Fibroblast of lung (primary cell): ENCODE measurements at regions not wholly inside any gene's neighbourhood (a gene's known extent, or its start where the extent isn't known, plus 50 kb on each side); places are given as distances from the start of the nearest gene placed in this dataset.
A peak's percentile ranks its signal among the peaks of the same experiment; 100 is the strongest.

Experiments
- DNase-seq, 2 donors: peaks; one replicate each; pipeline versions ENCODE4 v3.0.0 to v3.0.0-alpha.2; 2010; ENCODE audit warnings: low read depth in 2 of 2
- H2AFZ ChIP-seq: 2 replicates; pipeline ENCODE4 v1.5.1; 2012; ENCODE audit warnings: low read length, control low read depth, inconsistent platforms
- H3K27ac ChIP-seq: 2 replicates; pipeline ENCODE4 v1.5.1; 2011; ENCODE audit warnings: low read length, control low read depth; ENCODE audit not compliant: insufficient read depth
- H3K27me3 ChIP-seq: 2 replicates; pipeline ENCODE4 v1.5.1; 2011; ENCODE audit warnings: mild to moderate bottlenecking, low read length; ENCODE audit not compliant: control insufficient read depth, insufficient read depth
- H3K36me3 ChIP-seq: 2 replicates; pipeline ENCODE4 v1.5.1; 2011; ENCODE audit warnings: low read length; ENCODE audit not compliant: control insufficient read depth, insufficient read depth
- H3K4me1 ChIP-seq: 2 replicates; pipeline ENCODE4 v1.5.1; 2011; ENCODE audit warnings: low read length; ENCODE audit not compliant: control insufficient read depth, insufficient read depth; ENCODE audit errors: extremely low read depth
- H3K4me2 ChIP-seq: 2 replicates; pipeline ENCODE4 v1.5.1; 2011; ENCODE audit warnings: low read length, control low read depth; ENCODE audit not compliant: insufficient read depth; ENCODE audit errors: extremely low read depth
- H3K4me3 ChIP-seq, 4 experiments: fragments of 200-600 bp in 1 of 4; sonication (generic) in 1 of 4; replicated peaks in 1 of 4; 2 replicates each; pipeline ENCODE4 v1.5.1; 2011 to 2016; ENCODE audit warnings: low read length in 4 of 4, low read depth in 3 of 4, mild to moderate bottlenecking in 3 of 4, control low read depth in 2 of 4, inconsistent platforms in 1 of 4, mixed read lengths in 1 of 4; ENCODE audit not compliant: insufficient read depth in 1 of 4; ENCODE audit errors: control extremely low read depth in 1 of 4
- H3K79me2 ChIP-seq: 2 replicates; pipeline ENCODE4 v1.5.1; 2012; ENCODE audit warnings: mild to moderate bottlenecking, low read length, inconsistent platforms; ENCODE audit not compliant: control insufficient read depth, insufficient read depth
- H3K9ac ChIP-seq: 2 replicates; pipeline ENCODE4 v1.5.1; 2011; ENCODE audit warnings: mild to moderate bottlenecking, low read length, control low read depth; ENCODE audit not compliant: insufficient read depth
- H3K9me3 ChIP-seq: 2 replicates; pipeline ENCODE4 v1.5.1; 2012; ENCODE audit warnings: low read depth, low read length; ENCODE audit not compliant: control insufficient read depth, insufficient read depth
- H4K20me1 ChIP-seq: 2 replicates; pipeline ENCODE4 v1.5.1; 2011; ENCODE audit warnings: low read length; ENCODE audit not compliant: control insufficient read depth, insufficient read depth; ENCODE audit errors: extremely low read depth
- EZH2 ChIP-seq: IDR thresholded peaks from 2 replicates; pipeline ENCODE4 v1.5.1; 2012; ENCODE audit warnings: low read length, control low read depth, mild to moderate bottlenecking; ENCODE audit errors: missing control alignments
- TF ChIP-seq, protein P1 (sequence below), 2 donors: IDR thresholded peaks in 1 of 2; conservative IDR thresholded peaks in 1 of 2; 1 replicate in 1 of 2; 2 replicates in 1 of 2; pipeline ENCODE4 v1.5.1; 2011 to 2012; ENCODE audit warnings: low read length in 2 of 2, control low read depth in 1 of 2, inconsistent platforms in 1 of 2, low read depth in 1 of 2, mild to moderate bottlenecking in 1 of 2

DNA sequence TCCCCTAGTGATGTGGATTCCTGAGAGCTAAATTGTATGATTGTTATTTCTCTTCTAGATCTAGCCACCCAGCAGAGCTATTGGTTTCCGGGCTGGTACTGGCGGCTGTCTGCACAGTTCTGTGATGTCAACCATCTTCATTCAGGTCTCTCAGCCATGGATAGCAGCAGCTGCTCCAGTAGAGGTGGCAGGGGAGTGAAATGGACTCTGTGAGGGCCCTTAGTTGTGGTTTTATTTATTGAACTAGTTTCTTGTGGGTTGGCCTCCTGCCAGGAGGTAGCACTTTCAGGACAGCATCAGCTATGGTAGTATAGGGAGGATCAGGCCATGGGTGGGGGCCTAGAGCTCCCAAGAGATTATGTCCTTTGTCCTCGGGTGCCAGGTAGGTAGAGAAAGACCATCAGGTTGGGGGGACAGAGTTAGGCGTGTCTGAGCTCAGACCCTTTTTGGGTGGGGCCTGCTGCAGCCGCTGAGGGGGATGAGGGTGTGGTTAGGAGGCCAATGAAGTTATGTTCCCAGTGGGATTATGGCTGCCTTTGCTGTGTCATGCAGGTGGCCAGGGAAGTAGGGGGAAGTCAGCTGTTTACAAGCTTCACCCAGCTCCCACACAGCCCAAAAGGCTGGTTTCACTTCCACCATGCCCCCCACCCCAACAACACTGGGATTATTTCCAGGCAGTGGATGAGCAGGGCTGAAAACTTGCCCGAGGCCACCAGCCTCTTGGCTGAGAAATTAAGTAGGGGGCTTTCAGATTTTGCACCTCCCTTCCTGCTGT, 55.1 kb upstream of the RGS4 start:
- no peak for TF ChIP-seq EZH2
- TF ChIP-seq, protein P1, sequence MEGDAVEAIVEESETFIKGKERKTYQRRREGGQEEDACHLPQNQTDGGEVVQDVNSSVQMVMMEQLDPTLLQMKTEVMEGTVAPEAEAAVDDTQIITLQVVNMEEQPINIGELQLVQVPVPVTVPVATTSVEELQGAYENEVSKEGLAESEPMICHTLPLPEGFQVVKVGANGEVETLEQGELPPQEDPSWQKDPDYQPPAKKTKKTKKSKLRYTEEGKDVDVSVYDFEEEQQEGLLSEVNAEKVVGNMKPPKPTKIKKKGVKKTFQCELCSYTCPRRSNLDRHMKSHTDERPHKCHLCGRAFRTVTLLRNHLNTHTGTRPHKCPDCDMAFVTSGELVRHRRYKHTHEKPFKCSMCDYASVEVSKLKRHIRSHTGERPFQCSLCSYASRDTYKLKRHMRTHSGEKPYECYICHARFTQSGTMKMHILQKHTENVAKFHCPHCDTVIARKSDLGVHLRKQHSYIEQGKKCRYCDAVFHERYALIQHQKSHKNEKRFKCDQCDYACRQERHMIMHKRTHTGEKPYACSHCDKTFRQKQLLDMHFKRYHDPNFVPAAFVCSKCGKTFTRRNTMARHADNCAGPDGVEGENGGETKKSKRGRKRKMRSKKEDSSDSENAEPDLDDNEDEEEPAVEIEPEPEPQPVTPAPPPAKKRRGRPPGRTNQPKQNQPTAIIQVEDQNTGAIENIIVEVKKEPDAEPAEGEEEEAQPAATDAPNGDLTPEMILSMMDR (conservative IDR thresholded peaks at IDR 0.05 in 1 of 2, IDR thresholded peaks at IDR 0.05 in 1 of 2; ENCODE audit: low read depth in 1 of 2, low read length in 2 of 2), result no peak
- Histone ChIP-seq H3K79me2 (no peaks in the 10 kb centered on the region), H3K9ac (no peak overlapping the region), H4K20me1 (no peaks in the 10 kb centered on the region), H3K4me1 (no peaks in the 10 kb centered on the region), H3K4me3 (no peak overlapping the region), H3K4me2 (no peak overlapping the region), H3K27me3 (no peaks in the 10 kb centered on the region), H3K9me3 (no peaks in the 10 kb centered on the region), H3K27ac (no peak overlapping the region), H3K36me3 (no peaks in the 10 kb centered on the region), H2AFZ (no peak overlapping the region)
- DNase-seq, result no peak

DNA sequence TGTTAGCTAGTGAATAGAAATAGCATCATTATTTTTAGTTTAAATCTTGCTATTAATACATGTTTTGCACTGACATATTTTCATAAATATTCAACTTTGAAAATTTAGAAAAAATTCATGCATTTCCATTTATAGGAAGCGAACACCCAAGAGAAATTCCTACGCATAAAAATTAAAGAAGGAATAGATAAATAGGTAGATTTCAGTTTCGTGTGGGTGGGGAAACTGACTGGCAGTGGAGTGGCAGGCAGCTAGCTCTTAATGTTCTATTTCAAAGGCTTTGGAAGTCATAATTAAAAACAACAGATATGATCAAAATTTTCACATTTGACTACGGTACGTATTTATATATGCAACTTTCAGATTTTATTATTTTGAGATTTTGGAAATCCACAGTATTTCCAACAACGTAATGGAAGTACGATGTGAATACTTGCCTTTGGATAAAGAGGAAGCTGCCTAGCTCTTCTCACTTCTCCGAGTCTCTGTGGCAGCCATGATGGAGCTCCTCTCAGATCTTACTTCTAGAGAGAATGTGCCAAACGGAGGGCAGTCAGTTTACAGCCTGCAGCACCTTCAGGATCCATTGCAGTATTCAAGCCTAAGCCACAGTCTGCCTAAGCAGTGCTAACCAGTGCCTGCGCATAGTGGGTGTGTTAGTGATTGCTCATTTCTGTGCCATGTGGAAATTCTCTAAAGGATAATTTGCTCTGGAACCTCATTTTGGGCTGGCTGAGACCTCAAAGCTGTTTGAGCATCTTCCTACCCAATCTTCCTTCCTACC, 62.9 kb upstream of the RGS4 start:
- H3K4me2 ChIP-seq, result no peak overlapping the region
- no peak overlapping the region for H3K4me3 ChIP-seq
- H3K9ac ChIP-seq, result no peak overlapping the region
- no peak overlapping the region for H3K27ac ChIP-seq
- no peaks in the 10 kb centered on the region for H3K4me1 ChIP-seq
- no peaks in the 10 kb centered on the region for H3K27me3 ChIP-seq
- no peaks in the 10 kb centered on the region for H3K79me2 ChIP-seq
- no peaks in the 10 kb centered on the region for H4K20me1 ChIP-seq
- no peaks in the 10 kb centered on the region for H3K9me3 ChIP-seq
- TF ChIP-seq EZH2, result no peak
- TF ChIP-seq, protein P1 (conservative IDR thresholded peaks at IDR 0.05 in 1 of 2, IDR thresholded peaks at IDR 0.05 in 1 of 2; ENCODE audit: low read depth in 1 of 2, low read length in 2 of 2), result no peak
- H2AFZ ChIP-seq, result no peak overlapping the region
- no peak for DNase-seq
- no peaks in the 10 kb centered on the region for H3K36me3 ChIP-seq

- no peaks in the 10 kb centered on the region for H3K36me3 ChIP-seq
These were observed 71.5 kb upstream of the RGS4 start for GRCh38 chr1:162997499-162998285.

More at GRCh38 chr1:162997499-162998285, 71.5 kb upstream of the RGS4 start:
- no peaks in the 10 kb centered on the region for H3K9me3 ChIP-seq
- no peaks in the 10 kb centered on the region for H3K27me3 ChIP-seq
- no peaks in the 10 kb centered on the region for H3K79me2 ChIP-seq
- no peak overlapping the region for H3K4me3 ChIP-seq
- peak overlapping the region; percentile 65 for H3K4me2 ChIP-seq
- H3K9ac ChIP-seq, result no peak overlapping the region
- H3K27ac ChIP-seq, result peak overlapping the region; percentile 22
- peaks cover 3% of the 10 kb centered on the region for H3K4me1 ChIP-seq
- DNase-seq, result peak; percentile 47 to 81
- no peak overlapping the region for H2AFZ ChIP-seq
- no peaks in the 10 kb centered on the region for H4K20me1 ChIP-seq
- TF ChIP-seq EZH2, result no peak
- TF ChIP-seq, protein P1 (conservative IDR thresholded peaks at IDR 0.05 in 1 of 2, IDR thresholded peaks at IDR 0.05 in 1 of 2; ENCODE audit: low read depth in 1 of 2, low read length in 2 of 2), result no peak
